ENCODE measurements at regions not wholly inside any gene's neighbourhood (a gene's known extent, or its start where the extent isn't known, plus 50 kb on each side); places are given as distances from the start of the nearest gene placed in this dataset.

GRCh38 chr9:73039271-73040263 is 86.7 kb upstream of the ALDH1A1 start:
- no peak for TF ChIP-seq POLR2A (IDR thresholded peaks at IDR 0.05; ENCODE audit: low read depth, low read length)
- no peak for TF ChIP-seq POLR2AphosphoS5 (IDR thresholded peaks at IDR 0.05; ENCODE audit: low read depth, low read length)
- no peak for TF ChIP-seq TAF1 (IDR thresholded peaks at IDR 0.05; ENCODE audit: low read depth, low read length)
- no peak for TF ChIP-seq SPI1 (IDR thresholded peaks at IDR 0.05; ENCODE audit: low read depth, low read length)
